ENCODE measurements at regions not wholly inside any gene's neighbourhood (a gene's known extent, or its start where the extent isn't known, plus 50 kb on each side); places are given as distances from the start of the nearest gene placed in this dataset.
A peak's percentile ranks its signal among the peaks of the same experiment; 100 is the strongest.

DNA sequence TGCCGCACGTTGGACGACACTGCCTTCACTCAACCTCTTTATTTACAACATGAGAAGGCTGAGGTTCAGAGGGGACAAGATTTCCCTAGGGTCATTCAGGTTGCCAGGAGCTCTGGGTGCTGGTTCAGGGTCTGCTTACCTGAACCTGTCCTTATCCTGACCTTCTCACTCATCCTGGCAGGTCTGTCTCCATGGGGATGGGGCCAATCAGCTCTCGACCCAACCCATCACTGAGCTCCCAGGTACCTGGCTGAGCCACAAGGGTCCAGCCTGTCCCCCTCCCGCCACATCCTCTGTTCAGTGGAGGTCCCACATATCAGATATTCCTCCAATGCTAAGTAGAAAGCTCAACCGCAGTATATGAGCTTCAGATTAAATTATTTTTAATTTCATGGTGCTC lies 225.6 kb downstream of the ANKRD60 start:
- TF ChIP-seq, protein P1, sequence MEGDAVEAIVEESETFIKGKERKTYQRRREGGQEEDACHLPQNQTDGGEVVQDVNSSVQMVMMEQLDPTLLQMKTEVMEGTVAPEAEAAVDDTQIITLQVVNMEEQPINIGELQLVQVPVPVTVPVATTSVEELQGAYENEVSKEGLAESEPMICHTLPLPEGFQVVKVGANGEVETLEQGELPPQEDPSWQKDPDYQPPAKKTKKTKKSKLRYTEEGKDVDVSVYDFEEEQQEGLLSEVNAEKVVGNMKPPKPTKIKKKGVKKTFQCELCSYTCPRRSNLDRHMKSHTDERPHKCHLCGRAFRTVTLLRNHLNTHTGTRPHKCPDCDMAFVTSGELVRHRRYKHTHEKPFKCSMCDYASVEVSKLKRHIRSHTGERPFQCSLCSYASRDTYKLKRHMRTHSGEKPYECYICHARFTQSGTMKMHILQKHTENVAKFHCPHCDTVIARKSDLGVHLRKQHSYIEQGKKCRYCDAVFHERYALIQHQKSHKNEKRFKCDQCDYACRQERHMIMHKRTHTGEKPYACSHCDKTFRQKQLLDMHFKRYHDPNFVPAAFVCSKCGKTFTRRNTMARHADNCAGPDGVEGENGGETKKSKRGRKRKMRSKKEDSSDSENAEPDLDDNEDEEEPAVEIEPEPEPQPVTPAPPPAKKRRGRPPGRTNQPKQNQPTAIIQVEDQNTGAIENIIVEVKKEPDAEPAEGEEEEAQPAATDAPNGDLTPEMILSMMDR (IDR thresholded peaks at IDR 0.05), result no peak
- Histone ChIP-seq H3K4me3 (no peak overlapping the region), H3K4me1 (peaks cover 0 to 26% of the 10 kb centered on the region in 2 donors), H3K27ac (no peak overlapping the region), H3K27me3 (no peaks in the 10 kb centered on the region), H3K9me3 (no peaks in the 10 kb centered on the region), H3K36me3 (no peaks in the 10 kb centered on the region)
- no peak for DNase-seq (ENCODE audit: low spot score)

DNA sequence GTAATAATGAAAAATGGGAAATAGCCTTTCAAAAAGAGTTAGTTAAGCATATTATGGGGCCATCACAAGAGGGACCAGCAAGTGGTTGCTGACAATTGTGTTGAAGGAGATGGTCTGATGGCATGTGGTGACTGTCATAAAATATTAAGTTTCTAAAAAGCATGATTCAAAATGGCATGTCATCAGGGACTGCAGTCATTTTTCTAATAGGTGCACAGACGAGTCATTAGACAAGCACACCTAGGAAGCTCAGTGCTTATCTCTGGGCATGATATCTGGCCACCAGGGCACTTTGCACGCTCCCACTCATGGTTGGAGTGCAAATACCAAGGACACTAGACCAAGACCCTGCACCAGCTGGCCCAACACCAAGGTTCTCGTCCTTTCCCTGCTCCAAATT lies 226.5 kb downstream of the ANKRD60 start:
- peaks cover 0 to 32% of the 10 kb centered on the region in 2 donors for H3K4me1 ChIP-seq
- H3K4me3 ChIP-seq, result no peak overlapping the region
- no peak for DNase-seq (ENCODE audit: low spot score)
- no peaks in the 10 kb centered on the region for H3K27me3 ChIP-seq
- H3K9me3 ChIP-seq, result no peaks in the 10 kb centered on the region
- TF ChIP-seq, protein P1 (IDR thresholded peaks at IDR 0.05), result no peak
- no peak overlapping the region for H3K27ac ChIP-seq
- no peaks in the 10 kb centered on the region for H3K36me3 ChIP-seq

DNA sequence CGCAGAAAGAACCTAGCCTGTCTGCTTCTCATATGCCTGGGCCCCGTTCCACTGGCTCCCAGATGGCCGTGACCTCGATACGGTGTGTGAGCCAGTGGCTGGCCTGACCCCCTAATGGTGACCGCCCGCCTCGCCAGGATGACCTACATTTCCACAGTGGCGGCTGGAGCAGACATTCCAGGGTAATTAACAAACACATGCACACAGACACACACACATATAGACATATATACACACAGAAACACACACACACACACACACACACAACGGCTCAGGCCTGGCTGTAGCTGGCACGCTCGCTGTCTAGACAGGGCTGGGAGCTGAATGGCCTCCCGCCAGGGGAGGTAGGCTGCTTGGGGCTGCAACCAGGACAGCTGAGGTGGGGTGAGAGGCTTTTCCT lies 227.1 kb downstream of the ANKRD60 start:
- H3K4me3 ChIP-seq, result no peak overlapping the region
- H3K9me3 ChIP-seq, result no peaks in the 10 kb centered on the region
- H3K4me1 ChIP-seq, result peaks cover 0 to 34% of the 10 kb centered on the region in 2 donors
- no peak for DNase-seq (ENCODE audit: low spot score)
- H3K27me3 ChIP-seq, result no peaks in the 10 kb centered on the region
- TF ChIP-seq, protein P1 (IDR thresholded peaks at IDR 0.05), result no peak
- no peaks in the 10 kb centered on the region for H3K36me3 ChIP-seq
- H3K27ac ChIP-seq, result no peak overlapping the region

DNA sequence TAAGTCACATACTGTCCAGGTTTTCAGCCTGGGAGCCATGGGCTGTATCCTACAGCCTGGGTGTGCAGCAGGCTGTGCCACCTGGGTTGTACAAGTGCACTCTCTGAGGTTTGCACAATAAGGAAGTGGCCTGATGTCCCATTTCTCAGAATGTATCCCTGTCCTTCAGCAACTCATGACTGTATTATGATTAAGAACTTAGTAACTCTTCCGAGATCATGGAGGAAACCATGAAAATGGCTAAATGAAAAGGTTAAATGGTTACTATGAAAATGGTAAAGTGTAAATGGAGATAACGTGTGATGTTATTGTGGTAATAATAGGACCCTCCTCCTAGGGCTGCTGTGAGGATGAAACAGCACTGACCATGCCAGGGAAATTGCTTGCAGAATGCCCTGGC lies 227.6 kb downstream of the ANKRD60 start:
- Histone ChIP-seq H3K4me1 (peaks cover 0 to 34% of the 10 kb centered on the region in 2 donors), H3K27ac (no peak overlapping the region)
- TF ChIP-seq, protein P1 (IDR thresholded peaks at IDR 0.05), result no peak

DNA sequence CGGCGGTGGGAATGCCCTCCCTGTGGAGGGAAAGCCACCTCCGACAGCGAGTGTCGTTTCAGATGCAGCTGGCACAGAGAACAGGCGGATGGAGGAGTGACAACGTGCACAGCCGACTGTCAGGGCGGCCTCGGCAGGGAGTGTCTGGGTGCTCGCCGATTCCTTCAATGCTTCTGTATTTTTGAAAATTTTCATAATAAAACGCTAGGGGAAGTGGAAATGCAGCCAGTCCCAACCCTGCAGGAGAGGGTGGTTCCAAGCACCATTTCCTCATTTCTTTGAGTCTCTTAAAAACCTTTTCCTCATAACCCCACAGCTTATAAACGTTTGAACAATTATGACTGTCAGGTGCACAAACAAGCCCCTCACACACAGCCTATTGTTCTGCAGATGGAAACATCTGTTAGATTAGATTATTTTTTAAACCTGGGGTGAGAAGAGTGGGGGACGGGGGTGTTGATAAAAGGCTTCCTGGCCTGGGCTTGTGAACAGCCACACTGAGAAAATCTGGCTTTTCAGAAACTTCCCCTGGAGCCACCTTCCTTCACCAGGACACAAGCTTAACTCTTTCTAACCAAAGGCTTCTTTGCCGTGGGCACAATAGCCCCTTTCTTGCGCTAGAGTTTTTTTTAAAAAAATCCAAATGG lies 228.9 kb downstream of the ANKRD60 start:
- DNase-seq (ENCODE audit: low spot score), result no peak
- peak overlapping the region in 1 of 2 donors; percentile 29 for H3K27ac ChIP-seq
- TF ChIP-seq, protein P1 (IDR thresholded peaks at IDR 0.05), result no peak
- H3K36me3 ChIP-seq, result no peaks in the 10 kb centered on the region
- H3K4me1 ChIP-seq, result peaks cover 0 to 34% of the 10 kb centered on the region in 2 donors
- no peaks in the 10 kb centered on the region for H3K9me3 ChIP-seq
- H3K27me3 ChIP-seq, result no peaks in the 10 kb centered on the region
- peak overlapping the region in 1 of 2 donors; percentile 26 for H3K4me3 ChIP-seq

More for the DNA sequence above, 227.6 kb downstream of the ANKRD60 start:
- DNase-seq (ENCODE audit: low spot score), result no peak
- Histone ChIP-seq H3K9me3 (no peaks in the 10 kb centered on the region), H3K27me3 (no peaks in the 10 kb centered on the region), H3K36me3 (no peaks in the 10 kb centered on the region), H3K4me3 (no peak overlapping the region)

DNA sequence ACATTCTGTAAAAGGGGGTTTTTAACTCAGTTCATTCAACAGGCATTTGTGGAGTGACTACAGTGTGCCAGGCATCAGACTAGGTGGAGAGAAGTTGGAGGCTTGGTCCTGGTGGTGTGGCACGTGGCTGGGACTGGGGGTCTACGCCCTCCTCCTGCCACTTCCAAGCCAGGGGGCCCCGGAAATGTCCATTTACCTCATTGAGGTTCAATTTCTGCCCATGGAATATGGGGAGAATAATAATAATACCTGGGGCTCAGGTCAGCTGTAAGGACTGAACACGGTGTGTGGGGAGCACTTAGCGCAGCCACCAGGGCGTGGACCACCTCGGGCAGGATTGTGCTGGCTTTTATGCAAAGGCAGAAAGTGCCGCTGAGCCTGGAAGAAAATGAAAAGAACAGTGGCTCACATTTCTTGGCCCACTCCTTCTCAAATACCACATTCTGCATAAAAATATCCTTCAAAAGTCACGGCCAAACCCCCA lies 229.4 kb downstream of the ANKRD60 start:
- Histone ChIP-seq H3K36me3 (no peaks in the 10 kb centered on the region), H3K27ac (peak overlapping the region in 1 of 2 donors; percentile 29), H3K27me3 (no peaks in the 10 kb centered on the region), H3K4me3 (peak overlapping the region in 1 of 2 donors; percentile 26), H3K4me1 (peaks cover 0 to 34% of the 10 kb centered on the region in 2 donors), H3K9me3 (no peaks in the 10 kb centered on the region)
- DNase-seq (ENCODE audit: low spot score), result no peak
- TF ChIP-seq, protein P1 (IDR thresholded peaks at IDR 0.05), result no peak
